Fibroblast of mammary gland (primary cell): ENCODE measurements at regions not wholly inside any gene's neighbourhood (a gene's known extent, or its start where the extent isn't known, plus 50 kb on each side); places are given as distances from the start of the nearest gene placed in this dataset.

Experiments
- DNase-seq: peaks from one replicate; pipeline ENCODE4 v3.0.0-alpha.2; 2010; ENCODE audit warnings: low read depth
- H3K4me3 ChIP-seq: 2 replicates; pipeline ENCODE4 v1.5.1; 2011; ENCODE audit warnings: low read depth, mild to moderate bottlenecking, low read length, moderate library complexity; ENCODE audit not compliant: control insufficient read depth
- TF ChIP-seq, protein P1 (sequence below): conservative IDR thresholded peaks from 2 replicates; pipeline ENCODE4 v1.5.1; 2011; ENCODE audit warnings: low read depth, low read length, inconsistent platforms; ENCODE audit not compliant: control insufficient read depth, insufficient read depth

DNA sequence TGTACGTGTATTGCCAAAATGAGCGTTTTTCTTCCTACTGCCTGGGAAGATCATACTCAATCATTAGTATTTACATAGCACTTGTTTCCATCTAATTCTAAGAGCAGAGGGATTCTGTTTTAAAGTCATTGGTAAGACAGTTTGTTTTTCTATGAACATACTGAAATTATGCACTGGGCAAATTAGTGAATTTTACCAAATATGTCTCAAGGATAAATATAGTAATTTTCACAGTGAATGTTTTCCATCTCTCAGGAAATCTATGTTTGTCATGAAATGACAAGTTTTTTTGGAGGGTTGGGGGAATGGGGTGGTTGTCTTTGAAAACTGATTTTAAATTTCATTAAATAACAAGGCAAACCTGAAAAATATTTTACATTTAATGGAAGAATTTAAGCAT lies 441.3 kb upstream of the ARRDC3 start:
- no peak overlapping the region for H3K4me3 ChIP-seq
- DNase-seq = no peak
- TF ChIP-seq, protein P1, sequence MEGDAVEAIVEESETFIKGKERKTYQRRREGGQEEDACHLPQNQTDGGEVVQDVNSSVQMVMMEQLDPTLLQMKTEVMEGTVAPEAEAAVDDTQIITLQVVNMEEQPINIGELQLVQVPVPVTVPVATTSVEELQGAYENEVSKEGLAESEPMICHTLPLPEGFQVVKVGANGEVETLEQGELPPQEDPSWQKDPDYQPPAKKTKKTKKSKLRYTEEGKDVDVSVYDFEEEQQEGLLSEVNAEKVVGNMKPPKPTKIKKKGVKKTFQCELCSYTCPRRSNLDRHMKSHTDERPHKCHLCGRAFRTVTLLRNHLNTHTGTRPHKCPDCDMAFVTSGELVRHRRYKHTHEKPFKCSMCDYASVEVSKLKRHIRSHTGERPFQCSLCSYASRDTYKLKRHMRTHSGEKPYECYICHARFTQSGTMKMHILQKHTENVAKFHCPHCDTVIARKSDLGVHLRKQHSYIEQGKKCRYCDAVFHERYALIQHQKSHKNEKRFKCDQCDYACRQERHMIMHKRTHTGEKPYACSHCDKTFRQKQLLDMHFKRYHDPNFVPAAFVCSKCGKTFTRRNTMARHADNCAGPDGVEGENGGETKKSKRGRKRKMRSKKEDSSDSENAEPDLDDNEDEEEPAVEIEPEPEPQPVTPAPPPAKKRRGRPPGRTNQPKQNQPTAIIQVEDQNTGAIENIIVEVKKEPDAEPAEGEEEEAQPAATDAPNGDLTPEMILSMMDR = no peak

DNA sequence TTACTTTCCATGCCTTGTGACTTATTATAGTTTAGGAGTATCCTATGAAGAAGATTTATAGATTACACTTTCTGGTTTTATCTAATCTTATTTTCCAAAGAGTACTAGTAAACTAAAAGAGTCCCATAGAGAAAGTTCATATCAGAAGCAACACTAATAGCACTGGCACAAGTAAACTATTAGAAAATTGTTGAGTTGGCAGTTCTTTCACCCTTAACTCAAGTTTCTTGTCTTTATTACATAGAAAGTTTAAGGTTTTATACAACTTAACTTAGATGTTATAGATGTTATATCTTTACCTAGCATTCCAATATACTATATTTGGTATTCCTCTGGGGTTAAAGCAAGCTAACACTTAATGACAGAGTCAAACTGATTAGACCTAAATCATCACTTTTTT lies 437.8 kb upstream of the ARRDC3 start:
- TF ChIP-seq, protein P1 = no peak

DNA sequence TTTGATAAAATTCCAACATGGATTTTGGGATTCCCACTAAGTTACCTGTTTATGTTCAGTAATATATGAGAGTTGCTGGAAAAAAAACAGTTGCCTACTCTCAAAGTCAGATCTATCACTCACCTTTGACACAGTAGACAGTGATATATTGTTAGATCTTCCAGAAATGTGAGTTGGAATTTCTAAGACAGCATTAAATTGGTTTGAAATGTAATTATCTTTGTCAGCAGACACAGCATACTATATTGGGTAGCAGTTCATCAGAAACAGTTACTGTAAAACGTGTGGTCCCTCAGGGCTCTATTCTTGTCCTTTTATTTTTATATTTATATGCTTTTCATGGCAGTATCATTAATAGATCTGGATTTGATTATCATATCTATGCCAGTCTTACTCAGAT lies 433.6 kb upstream of the ARRDC3 start:
- no peak overlapping the region for H3K4me3 ChIP-seq
- no peak for DNase-seq
- TF ChIP-seq, protein P1 = no peak

More for the DNA sequence above, 437.8 kb upstream of the ARRDC3 start:
- no peak overlapping the region for H3K4me3 ChIP-seq
- DNase-seq = no peak

DNA sequence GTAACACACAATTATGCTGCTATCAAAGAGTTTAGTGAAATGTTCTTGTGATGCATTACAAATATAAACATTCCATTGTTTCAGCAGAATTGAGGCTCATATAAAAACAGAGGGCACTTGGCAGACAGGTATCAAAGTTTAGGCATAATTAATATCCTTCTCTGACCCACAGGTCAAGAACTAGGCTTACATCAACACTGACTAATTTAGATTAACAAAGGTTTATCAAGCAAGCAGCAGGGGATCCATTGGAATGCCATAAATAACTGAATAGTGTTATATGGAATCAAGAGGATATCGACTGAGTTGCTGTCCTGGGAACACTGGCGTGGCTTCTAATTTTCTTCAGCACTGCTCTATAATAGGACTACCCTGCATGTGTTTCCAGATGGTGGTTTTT lies 414.5 kb upstream of the ARRDC3 start:
- DNase-seq = no peak
- TF ChIP-seq, protein P1 = no peak
- H3K4me3 ChIP-seq = no peak overlapping the region

DNA sequence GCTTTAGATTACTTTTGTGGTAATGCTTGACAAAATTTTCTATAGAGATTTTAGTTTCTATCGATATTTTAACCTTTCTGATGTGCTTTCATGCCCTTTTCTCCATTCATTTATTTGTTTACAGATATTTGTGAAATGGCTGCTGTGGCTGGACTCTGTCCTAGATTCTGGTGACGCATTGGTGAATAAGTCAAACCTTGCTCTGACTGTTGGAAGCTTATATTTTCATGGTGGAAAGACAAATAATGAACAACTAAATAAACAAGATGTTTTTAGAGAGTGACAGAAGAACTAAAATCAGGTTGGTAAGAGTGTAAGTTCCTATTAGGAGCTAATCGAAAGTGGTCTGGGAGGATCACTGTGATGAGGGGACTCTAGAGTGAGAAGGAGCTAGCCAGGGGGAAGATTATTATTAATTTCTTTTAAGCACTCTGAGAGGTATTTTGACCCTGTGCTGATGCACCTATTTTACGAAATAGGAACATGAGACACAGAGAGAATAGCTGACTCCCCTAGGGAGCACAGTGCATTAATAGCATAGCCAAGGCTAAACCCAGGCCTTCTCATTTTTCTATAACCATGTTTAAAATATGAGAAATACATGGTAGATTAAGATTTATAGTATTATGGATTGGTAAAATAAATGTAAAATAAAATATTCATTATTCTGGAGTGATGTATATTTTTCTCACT lies 411.9 kb upstream of the ARRDC3 start:
- peak; percentile 8 for DNase-seq
- no peak overlapping the region for H3K4me3 ChIP-seq
- TF ChIP-seq, protein P1 = no peak

DNA sequence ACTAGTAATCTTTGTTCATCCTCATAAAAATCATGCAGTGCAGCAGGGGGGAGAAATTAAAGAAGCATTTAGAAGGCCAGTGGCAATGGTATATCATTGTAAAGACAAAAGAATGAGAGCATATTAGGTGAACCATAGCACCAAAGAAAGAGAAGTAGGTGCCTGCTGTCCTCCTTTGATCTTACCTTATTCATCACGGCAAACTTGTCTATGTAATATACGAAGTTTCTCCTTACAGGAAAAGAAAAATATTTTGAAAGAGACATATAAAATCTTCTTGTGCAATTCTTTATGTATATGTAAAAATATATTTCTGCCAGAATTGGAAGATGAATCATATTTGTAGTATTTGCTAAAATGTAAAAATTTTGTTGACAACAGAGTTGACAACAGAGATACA lies 411.3 kb upstream of the ARRDC3 start:
- DNase-seq = no peak
- H3K4me3 ChIP-seq = no peak overlapping the region
- TF ChIP-seq, protein P1 = no peak
